Stomach (tissue), 4 donors: ENCODE measurements at regions not wholly inside any gene's neighbourhood (a gene's known extent, or its start where the extent isn't known, plus 50 kb on each side); places are given as distances from the start of the nearest gene placed in this dataset.

Experiments used
- EP300 ChIP-seq: sonication (generic); formaldehyde crosslinking; IDR thresholded peaks from one replicate; pipeline ENCODE4 v1.6.1; 2017; ENCODE audit warnings: antibody characterized with exemption
- POLR2A ChIP-seq, 4 donors: fragments of 450-650 bp; IDR thresholded peaks; one replicate each; pipeline ENCODE4 v1.6.1; 2016; ENCODE audit warnings: antibody characterized with exemption in 4 of 4, control low read depth in 2 of 4, mild to moderate bottlenecking in 1 of 4, moderate library complexity in 1 of 4
- TF ChIP-seq, protein P1 (sequence below), 7 experiments: fragments of 450-650 bp in 4 of 7; fragments of 200-600 bp in 3 of 7; sonication (generic) in 3 of 7; IDR thresholded peaks; one replicate each; pipeline ENCODE4 v1.5.1; 2016 to 2019; ENCODE audit warnings: antibody characterized with exemption in 7 of 7, control low read depth in 2 of 7, mild to moderate bottlenecking in 1 of 7

DNA sequence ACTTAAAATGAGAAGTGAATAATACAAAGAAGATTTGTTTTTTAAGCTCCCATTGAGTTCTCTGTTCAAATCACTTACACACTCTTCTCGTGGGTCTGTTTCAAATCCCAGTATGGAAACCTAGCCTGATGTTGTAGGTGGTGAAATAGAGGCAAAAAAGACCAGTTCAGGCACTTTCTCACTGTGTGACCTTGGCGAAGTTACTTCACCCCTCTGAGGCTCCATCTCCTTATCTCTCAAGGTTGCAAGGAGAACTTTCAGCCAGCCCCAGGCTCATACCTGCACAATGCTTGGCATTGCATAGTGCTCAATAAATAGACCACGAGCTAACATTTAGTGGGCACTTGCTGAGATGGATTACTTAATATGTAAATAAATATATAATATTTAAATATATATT, 90.1 kb downstream of the PRLHR start:
- TF ChIP-seq, protein P1, sequence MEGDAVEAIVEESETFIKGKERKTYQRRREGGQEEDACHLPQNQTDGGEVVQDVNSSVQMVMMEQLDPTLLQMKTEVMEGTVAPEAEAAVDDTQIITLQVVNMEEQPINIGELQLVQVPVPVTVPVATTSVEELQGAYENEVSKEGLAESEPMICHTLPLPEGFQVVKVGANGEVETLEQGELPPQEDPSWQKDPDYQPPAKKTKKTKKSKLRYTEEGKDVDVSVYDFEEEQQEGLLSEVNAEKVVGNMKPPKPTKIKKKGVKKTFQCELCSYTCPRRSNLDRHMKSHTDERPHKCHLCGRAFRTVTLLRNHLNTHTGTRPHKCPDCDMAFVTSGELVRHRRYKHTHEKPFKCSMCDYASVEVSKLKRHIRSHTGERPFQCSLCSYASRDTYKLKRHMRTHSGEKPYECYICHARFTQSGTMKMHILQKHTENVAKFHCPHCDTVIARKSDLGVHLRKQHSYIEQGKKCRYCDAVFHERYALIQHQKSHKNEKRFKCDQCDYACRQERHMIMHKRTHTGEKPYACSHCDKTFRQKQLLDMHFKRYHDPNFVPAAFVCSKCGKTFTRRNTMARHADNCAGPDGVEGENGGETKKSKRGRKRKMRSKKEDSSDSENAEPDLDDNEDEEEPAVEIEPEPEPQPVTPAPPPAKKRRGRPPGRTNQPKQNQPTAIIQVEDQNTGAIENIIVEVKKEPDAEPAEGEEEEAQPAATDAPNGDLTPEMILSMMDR (IDR thresholded peaks at IDR 0.05) = no peak
- TF ChIP-seq POLR2A (IDR thresholded peaks at IDR 0.05) (no peak), EP300 (no peak)
